GM19043 (cell line): ENCODE measurements at regions not wholly inside any gene's neighbourhood (a gene's known extent, or its start where the extent isn't known, plus 50 kb on each side); places are given as distances from the start of the nearest gene placed in this dataset.
"Not testable (repeated sequence)": the region's sequence is repeated elsewhere in the genome, so short reads cannot be mapped to it uniquely, and the experiment has no call there.

Experiments used
- ATAC-seq: cut with Tn5 transposase; IDR thresholded peaks from one replicate; pipeline ENCODE4 v1.9.1; 2021; ENCODE audit warnings: low read depth; ENCODE audit not compliant: unreplicated experiment

DNA sequence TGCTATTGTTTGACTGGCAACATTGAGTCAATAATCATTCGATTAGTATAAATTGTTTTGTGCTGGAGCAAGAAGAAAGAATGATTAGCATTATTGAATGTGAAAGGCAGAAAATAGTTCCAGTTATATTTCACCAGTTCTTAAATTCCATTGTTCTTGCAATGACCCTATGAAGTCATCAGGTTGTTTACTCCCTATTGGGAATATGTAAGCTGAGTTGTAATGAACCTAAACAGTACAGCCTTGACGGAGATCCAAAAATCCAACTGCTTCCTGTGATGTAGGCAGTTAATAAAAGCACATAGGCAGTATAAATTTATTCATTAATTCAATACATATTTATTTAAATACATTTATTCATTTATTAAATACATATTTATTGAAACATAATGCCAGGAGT, 947.5 kb downstream of the PCDH7 start:
- no peak for ATAC-seq

DNA sequence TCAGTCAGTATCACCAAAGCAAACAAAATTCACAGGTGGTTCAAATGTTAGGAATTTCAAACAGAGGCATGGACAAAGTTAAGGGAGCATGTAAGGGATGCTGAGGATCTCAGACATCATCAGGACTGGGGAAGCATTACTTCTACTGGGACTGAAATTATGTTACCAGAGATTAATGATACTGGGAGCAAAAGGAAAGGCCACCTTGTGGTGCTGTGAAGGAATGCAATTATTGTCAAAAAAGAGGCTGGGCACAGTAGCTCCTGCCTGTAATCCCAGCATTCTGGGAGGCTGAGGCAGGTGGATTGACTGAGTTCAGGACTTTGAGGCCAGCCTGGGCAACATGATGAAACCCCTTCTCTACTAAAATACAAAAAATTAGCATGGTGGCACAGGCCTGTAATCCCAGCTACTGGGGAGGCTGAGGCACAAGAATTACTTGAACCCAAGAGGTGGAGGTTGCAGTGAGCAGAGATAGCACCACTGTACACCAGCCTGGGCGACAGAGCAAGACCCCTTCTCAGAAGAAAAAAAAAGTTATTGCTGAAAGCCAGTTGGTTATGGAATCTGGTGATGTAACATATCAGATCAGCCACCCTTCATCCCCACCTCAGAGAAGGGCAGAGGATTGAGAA, 954.3 kb downstream of the PCDH7 start:
- no peak for ATAC-seq

DNA sequence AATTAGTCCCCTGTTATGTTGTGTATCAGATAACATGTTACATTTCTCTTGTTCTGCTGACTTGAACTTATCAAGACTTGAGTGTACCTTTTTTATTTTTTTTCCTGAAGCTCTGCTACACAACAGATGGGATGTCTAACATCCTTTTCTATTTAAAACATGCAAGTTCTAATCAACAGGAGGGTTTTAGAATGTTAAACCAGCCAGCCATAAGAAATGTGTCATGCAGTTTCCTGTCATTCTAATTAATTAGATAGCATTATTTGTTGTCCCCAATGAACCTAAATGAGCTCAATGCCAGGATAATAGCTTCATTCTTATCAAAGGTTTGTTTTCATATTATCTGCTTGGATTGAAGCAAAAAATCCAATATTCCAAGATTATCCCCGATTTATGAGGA, 958.2 kb downstream of the PCDH7 start:
- no peak for ATAC-seq

DNA sequence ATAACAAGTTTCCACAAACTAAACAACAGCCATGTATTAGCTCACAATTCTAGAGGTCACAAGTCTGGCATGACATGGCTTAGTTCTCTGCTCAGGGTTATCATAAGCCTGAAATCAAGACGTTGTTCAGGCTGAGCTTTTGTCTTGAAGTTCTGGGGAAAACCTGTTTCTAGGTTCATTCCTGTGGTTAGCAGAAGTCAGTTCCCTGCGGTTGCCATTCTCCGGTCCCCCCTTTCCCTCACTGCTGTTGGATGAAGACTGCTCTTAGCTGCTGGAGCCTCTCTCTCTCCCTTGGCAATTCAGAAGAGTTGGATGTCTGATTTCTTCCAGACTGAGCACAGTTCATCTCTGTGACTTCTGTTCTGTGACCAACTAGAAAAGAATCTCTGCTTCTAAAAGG, 962.6 kb downstream of the PCDH7 start:
- ATAC-seq = no peak

DNA sequence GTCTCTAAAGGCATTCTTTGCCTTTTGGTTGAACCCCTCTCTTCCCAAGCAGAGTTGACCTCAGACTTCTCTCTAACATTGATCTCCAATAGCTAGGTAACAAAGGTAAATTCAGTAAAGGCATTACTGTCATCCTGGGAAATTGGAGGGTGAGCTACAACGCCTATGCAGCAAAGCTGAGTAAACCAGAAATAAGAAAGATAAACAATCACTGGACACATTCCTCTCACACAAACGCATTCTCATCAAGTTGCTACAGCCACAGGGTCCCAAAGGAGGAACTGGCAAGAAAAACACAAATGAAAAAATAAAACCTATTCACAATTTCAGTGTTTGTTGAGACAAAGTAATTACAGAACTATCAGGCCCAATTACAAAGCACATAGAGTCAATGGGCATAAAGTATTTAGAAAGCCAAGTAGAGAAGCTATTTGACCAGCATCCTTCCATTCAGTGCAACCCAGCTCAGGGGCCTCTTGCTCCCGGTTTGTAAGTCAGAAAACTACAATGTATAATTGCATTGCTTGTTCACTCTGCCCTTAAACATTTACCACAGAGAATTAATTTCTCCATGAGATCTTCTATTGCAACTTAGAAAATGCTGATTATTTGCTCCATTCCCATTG, 967.7 kb downstream of the PCDH7 start:
- no peak for ATAC-seq

DNA sequence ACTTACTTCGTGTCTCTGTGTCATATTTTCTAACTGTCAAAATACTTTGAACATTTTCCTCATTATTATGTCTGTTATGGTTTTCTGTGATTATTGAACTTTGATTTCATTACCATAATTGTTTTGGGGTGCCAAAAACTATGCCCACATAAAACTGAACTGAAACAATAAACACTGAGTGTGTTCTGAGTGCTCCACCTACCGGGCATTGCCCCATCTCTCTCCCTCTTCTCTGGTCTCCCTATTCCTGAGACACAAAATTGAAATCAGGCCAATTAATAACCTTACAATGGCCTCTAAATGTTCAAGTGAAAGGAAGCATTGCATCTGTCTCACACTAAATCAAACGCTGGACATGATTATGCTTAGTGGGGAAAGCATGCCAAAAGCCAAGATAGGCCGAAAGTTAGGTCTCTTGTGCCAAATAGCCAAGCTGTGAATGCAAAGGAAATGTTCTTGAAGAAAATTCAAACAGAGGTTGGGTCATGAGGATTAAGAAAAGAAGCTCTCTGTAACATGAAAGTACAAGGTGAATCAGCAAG, 972.3 kb downstream of the PCDH7 start:
- no peak for ATAC-seq

DNA sequence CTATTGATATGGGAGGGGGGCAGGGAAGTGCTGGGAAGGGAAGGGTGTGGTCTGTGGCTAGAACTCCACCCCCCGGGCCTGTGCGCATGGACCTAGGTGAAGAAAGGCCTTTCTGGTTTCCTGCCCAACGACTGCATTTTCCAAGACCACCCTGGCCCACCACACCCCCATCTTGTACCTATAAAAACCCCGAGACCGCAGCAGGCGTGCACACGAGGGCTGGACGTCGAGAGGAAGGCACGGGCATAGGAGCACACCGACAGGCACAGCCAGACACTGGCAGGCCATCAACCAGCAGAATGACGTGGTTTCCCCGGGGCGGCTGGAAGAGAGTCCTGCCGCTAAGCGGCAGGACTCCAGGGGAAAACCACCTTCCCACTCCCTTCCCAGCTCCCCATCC, 981.1 kb downstream of the PCDH7 start:
- ATAC-seq = no peak

DNA sequence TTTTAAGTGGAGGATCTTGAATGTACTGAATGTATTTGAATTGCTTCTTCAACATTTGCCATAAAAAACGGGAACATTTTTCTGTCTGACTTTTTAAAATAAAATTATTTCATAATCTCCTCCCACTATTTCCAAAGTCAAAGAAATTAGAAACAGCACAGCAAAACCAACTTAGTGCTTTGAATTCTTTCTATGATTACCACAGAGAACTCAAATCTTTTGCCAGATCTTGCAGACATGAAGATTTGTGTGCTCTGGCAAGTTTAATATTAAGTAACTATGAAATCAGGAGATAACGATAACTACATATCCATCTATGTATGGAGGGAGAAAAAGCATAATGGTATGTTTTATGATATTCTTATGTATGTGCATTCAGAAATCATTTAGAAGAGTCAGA, 982.2 kb downstream of the PCDH7 start:
- ATAC-seq = no peak

DNA sequence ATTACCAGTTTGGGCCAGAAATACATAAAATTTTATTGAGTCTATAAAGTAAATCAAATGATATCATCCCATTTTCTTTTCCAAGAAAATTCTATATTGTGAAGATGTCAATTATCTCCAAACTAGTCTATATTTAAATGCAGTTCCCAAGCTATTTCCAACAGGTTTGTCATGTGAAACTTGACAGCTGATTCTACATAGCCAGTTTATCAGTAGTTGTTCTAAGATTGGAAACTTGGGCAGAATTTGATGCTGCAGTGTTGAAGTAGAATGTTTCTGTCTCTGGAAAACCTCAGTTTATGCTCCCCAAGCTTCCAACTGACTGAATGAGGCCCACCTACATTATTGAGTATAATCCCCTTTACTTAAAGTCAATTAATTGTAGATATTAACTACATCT, 994.1 kb downstream of the PCDH7 start:
- no peak for ATAC-seq

DNA sequence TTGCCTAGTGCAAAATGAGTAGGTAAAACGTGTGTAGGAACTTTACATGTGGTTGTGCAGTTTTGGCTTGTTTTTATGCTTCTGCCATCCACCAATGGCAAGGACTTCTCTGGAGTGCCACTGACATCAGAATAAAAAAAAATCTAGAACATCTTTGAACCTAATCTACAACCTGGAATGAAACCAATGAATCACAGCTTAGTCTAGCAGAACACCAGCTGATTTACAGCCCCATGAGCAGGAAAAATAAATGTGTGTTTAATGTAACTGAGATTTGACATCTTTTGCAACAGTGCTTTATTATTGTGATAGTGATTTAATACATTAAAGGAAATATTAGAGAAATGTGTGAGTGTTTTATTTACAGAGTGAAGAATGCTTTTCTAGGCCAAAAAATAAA, 995.1 kb downstream of the PCDH7 start:
- ATAC-seq = no peak

DNA sequence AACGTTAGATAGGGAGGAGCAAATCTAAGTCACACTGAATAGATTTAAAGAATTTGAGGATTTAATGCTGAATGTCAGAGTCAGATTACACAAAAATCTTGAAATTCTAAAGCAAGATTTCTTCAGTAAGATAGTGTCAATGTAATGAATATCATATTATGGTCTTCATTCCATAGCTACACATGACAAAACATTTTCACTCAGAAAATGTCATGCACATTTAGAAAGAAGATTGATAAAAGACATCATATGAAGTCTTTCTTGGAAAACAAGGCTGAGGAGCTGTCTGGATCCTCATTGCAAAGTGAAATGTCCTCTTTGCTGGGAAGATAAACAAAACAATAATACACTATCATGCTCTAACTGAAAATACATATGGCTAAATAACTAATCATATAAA, 1006.9 kb downstream of the PCDH7 start:
- no peak for ATAC-seq

DNA sequence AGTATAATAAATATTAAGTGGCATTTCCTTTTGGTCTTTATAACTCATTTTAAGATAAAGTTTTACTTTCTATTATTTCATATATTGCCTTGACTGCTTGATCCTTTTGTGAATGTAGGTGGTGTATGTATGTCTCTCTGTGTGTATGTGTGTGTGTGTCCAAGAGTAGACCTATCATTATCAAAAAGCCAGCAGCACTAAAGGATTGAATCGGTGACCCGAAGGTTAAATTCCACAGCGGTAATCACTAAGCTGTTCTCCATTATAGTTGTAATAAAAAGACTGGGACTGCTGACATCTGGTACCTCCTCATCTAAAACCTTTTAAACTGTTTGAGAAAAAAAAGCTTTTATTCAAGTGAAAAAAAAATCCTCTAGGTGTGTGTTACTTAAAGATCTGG, 1014.8 kb downstream of the PCDH7 start:
- ATAC-seq = no peak

DNA sequence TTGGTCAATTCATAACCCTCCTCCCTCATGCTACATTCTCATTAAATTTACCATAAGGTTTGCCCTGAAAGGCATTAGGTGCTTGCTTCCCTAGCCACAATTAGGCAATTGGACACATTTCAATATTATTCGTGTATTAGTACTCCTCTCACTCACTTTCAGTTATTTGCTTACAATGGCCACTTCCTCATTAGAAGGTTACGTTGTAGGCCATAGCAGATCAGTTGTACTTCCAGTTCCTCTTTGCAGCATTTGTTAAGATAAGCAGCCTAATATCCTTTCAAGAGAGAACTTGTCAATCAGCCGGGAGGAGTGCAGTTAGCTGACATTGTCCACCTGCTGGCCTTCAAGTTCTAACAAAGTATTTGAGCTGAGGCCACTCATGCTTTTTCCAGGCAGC, 1017.2 kb downstream of the PCDH7 start:
- ATAC-seq = no peak

DNA sequence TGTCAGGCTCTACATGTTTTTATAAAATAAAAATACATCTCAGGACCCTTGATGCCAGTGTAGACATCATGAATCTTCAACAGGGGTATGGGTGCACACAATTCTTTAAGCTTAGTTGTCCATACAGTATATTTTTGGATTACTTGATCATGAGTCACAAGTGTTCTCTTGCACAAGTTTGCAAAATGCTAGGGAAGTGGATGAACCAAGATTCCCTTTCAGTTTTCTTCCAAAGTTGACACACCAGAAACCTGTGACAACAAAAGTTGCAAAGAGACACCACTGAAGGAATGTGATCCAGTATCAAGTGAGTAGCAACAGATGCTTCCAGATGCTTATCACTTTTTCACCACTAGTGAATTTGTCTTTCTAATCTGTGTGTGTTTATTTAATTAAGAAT, 1021.2 kb downstream of the PCDH7 start:
- ATAC-seq = no peak

DNA sequence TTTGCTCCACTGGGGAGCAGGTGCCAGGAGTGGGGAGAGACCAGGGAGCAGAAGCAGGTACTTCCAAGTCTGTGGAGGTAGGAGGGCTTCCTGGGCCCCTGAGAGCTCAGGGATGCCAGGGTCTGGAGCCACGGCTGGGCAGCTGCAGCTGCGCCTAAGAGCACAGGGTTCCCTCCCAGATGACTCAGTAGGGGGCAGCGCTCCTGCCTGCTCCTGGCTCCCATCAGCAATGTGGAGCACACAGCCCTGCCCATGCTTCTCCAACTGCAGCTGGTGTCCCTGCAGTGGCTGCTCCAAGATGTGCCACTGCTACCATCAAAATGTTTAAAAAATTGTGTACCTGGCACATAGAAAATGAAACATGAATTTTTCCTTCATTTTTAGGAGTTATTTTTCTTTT, 1028.2 kb downstream of the PCDH7 start:
- no peak for ATAC-seq

DNA sequence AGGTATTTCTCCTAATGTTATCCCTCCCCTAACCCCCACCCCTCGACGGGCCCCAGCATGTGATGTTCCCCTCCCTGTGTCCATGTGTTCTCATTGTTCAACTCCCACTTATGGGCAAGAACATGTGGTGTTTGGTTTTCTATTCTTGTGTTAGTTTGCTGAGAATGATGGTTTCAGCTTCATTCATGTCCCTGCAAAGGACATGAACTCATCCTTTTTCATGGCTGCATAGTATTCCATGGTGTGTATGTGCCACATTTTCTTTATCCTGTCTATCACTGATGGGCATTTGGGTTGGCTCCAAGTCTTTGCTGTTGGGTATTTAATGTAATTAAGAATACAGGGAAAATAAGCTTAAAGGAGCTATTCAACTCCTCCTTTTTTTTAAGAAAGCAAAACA, 1030.4 kb downstream of the PCDH7 start:
- ATAC-seq = not testable (repeated sequence)

DNA sequence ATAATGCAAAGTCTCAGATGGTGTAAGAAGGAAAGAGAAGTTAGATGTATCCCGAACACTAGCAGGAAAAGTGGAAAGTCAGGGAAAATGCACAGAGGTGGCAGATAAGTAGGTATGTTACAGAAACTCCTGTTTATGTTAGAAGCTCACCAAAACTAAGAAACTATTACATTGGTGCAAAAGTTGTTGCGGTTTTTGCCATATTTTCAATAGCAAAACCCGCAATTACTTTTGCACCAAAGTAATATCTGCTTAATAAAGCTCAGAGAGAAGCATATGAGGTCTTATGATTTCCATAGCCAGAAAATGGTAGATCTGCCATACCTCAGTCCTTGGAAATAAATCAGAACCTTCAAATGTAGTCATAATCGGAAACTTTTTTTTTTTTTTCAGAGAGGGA, 1035.6 kb downstream of the PCDH7 start:
- no peak for ATAC-seq

DNA sequence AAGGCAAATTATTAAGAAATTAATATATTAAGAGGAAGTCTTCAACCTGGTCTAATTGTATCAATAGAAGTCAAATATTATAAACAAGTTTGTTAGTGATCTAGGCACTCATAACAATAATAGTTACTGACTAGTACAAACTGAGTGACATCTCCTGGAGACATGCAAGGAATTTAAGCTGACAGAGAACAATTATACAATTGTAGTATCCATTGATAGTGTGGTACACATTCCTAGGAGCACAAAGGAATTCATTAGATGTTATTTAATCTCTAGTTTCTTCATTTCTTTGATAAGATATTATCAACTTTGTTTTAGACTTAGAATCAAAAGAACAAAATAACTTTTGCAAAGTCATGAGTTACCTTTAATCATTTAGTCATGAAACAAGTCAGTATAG, 1048.6 kb downstream of the PCDH7 start:
- no peak for ATAC-seq

DNA sequence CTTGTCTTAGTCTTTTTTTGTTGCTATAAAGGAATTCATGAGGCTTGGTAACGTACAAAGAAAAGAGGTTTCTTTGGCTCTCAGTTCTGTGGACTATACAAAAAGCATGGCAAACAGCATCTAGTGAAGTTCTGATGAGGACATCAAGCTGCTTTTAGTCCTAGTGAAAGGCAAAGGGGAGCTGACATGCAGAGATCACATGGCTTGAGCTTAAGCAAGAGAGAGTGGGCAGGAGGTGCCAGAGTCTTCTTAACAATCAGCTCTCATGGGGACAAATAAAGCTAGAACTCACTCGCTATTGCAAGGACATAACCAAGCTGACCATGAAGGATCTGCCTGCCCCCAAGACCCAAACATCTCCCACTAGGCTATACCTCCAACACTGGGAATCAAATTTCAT, 1063.1 kb downstream of the PCDH7 start:
- no peak for ATAC-seq

DNA sequence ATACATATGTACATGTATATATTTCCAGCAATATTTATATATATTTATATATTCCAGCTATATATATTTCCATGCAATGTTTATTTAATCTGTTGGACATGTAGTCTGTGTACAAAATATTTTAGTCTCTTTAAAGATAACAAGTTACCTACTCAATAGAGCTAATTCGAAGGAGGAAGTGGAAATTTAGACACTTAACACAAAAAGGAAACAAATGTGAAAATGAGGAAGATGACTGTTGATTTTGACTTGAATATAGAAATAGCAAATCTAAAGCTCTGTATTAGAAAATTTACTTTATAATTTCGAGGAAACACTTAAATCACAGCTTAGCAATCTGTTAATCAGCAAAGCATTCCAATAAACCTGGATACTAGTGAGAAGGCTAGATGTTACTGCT, 1064.4 kb downstream of the PCDH7 start:
- ATAC-seq = no peak

DNA sequence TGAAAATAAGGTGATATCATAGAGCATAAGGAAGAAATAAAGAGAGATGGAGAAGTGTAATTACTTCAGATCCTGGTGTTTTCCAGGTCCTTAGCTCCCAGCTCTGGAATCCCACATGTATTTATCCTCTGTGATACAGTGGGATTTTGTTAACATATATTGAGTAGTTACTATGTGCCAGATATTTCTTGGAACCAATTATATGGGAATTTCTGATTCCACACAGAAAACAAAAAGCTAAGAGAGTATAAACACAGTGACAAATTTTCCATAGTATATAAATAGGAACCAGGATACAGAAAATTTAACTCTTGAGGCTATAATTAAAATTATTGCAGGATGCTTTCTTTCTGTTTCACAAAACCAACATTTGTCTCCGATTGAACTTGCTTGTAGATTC, 1067.5 kb downstream of the PCDH7 start:
- no peak for ATAC-seq

DNA sequence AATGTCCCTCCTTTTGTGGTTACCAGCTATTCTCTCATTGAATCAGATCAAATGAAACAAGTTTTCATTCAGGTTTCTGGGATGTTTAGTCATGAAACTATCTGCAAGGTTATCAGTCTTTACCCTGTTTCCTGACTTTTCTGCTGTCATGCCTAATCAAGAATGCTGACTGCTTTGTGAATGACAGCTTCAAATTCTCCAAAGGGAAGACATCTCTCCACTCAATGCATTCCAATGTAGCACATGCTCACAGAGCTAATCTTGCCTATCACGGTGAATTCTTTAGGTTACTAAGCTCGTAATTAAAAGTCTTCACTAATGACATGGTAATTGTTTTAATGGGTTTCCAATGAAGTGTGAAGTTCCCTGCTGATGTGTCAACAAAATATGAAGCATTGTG, 1068.5 kb downstream of the PCDH7 start:
- ATAC-seq = no peak

DNA sequence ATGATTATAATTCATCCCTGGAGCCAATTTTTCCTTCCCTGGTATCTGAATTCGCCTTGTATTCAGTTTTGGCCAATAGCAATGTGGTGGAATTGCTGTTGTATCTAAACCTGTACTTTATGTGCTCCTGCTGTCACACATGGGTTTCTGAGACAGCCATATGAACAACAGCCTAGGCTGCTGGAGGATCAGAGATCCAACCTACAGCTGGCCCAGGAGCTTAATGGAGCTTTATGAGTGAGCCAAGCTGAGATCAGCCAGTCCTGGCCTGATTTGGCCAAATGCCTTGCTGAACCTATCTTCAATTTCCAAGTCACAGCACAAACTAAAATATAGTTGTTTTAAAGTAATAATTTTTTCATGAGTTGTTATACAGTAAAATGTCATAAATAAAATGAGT, 1071.5 kb downstream of the PCDH7 start:
- ATAC-seq = no peak
